SU-DHL-6 (cell line): ENCODE measurements at regions not wholly inside any gene's neighbourhood (a gene's known extent, or its start where the extent isn't known, plus 50 kb on each side); places are given as distances from the start of the nearest gene placed in this dataset.
"Not testable (repeated sequence)": the region's sequence is repeated elsewhere in the genome, so short reads cannot be mapped to it uniquely, and the experiment has no call there.

ENCODE experiments used
- H2AFZ ChIP-seq: fragments of 200-600 bp; sonication (generic); 2 replicates; pipeline ENCODE4 v1.6.1; 2014; ENCODE audit warnings: low read depth, mild to moderate bottlenecking, moderate library complexity, mixed read lengths, antibody characterized with exemption, low read length; ENCODE audit not compliant: severe bottlenecking
- H3F3A ChIP-seq: fragments of 200-600 bp; shearing (Covaris generic); 2 replicates; pipeline ENCODE4 v1.6.0; 2016; ENCODE audit warnings: antibody characterized with exemption, mild to moderate bottlenecking; ENCODE audit not compliant: insufficient read depth
- H3K27ac ChIP-seq: fragments of 200-600 bp; sonication (generic); 2 replicates; pipeline ENCODE4 v1.5.1; 2016; ENCODE audit warnings: low read depth, mild to moderate bottlenecking, low read length, moderate library complexity, mixed read lengths
- H3K27me3 ChIP-seq: fragments of 200-600 bp; sonication (generic), shearing (Covaris generic); 2 replicates; pipeline ENCODE4 v1.6.0; 2014; ENCODE audit warnings: mild to moderate bottlenecking, low read length
- H3K36me3 ChIP-seq: fragments of 200-600 bp; sonication (generic); 2 replicates; pipeline ENCODE4 v1.6.1; 2014; ENCODE audit warnings: mild to moderate bottlenecking, low read length, mixed read lengths
- H3K4me2 ChIP-seq: fragments of 300-600, 200-600 bp; shearing (Covaris generic), sonication (generic); 2 replicates; pipeline ENCODE4 v1.6.0; 2014; ENCODE audit warnings: low read length, low read depth, mild to moderate bottlenecking; ENCODE audit not compliant: poor library complexity, severe bottlenecking
- H3K4me3 ChIP-seq: fragments of 200-600 bp; sonication (generic); 2 replicates; pipeline ENCODE4 v1.5.1; 2014; ENCODE audit warnings: antibody characterized with exemption, low read length, mild to moderate bottlenecking, mixed read lengths; ENCODE audit not compliant: insufficient read depth, poor library complexity, severe bottlenecking
- H3K79me2 ChIP-seq: fragments of 200-600 bp; sonication (generic); 2 replicates; pipeline ENCODE4 v1.6.1; 2014; ENCODE audit warnings: mild to moderate bottlenecking, low read length, moderate library complexity; ENCODE audit not compliant: insufficient read depth
- H3K9ac ChIP-seq: fragments of 200-600 bp; sonication (generic); 2 replicates; pipeline ENCODE4 v1.7.0; 2014; ENCODE audit warnings: mild to moderate bottlenecking, low read length
- H3K9me2 ChIP-seq: fragments of 200-600 bp; sonication (generic); replicated peaks from 2 replicates; pipeline ENCODE4 v1.6.1; 2014; ENCODE audit warnings: low read length; ENCODE audit not compliant: insufficient read depth
- H3K9me3 ChIP-seq: fragments of 200-600 bp; sonication (generic); 2 replicates; pipeline ENCODE4 v1.6.1; 2014; ENCODE audit warnings: low read length, mixed read lengths; ENCODE audit not compliant: insufficient read depth
- H4K20me1 ChIP-seq: fragments of 200-600 bp; sonication (generic); 2 replicates; pipeline ENCODE4 v1.6.1; 2014; ENCODE audit warnings: low read depth, mild to moderate bottlenecking, antibody characterized with exemption, low read length, moderate library complexity, mixed read lengths
- EZH2phosphoT487 ChIP-seq: fragments of 200-600 bp; sonication (generic), shearing (Covaris generic); conservative IDR thresholded peaks from 2 replicates; pipeline ENCODE4 v1.6.1; 2018; ENCODE audit warnings: mild to moderate bottlenecking, antibody characterized with exemption, low read length, moderate library complexity, mixed read lengths
- TF ChIP-seq, protein P1 (sequence below): fragments of 200-600 bp; sonication (generic); IDR thresholded peaks from one replicate; pipeline ENCODE4 v1.5.1; 2017; ENCODE audit warnings: antibody characterized with exemption, mild to moderate bottlenecking, low read length, moderate library complexity; ENCODE audit not compliant: insufficient read depth, poor library complexity, severe bottlenecking

DNA sequence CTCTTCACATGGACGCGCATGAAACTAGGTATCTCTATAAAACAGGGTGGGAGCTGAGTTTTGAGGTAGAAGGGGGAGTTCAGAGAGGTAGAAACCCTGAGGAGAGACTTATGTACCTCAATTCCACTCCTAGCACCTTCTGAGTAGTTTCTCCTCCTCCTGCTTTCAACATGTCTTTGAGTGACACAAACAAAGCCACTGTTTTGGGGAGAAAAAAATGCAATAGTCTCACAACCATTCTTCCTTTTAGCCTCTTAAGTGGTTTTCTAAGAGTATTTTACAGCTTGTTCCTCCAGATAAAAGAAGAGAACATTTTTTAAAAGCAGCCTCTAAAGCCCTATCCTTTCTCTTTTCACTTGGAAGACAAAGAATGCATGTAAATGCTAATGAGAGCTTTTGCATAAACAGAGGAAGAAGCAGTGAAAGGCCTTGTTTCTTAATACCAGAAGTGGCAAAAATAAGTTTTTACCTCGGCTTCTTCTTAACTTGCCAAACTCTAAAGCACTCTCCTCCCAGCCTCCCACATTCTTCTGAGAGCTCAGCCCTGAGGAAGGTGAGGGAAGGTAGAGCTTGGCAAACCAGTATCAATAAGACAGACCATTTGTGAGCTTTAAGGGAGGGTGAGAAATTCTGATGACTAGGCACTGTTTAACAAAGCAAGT is 1304.4 kb upstream of the ACVR2A start:
- H3F3A ChIP-seq = no peaks in the 10 kb centered on the region
- H3K9ac ChIP-seq = no peak overlapping the region
- no peak overlapping the region for H3K4me3 ChIP-seq
- H3K79me2 ChIP-seq = no peaks in the 10 kb centered on the region
- H3K4me2 ChIP-seq = no peak overlapping the region
- no peak overlapping the region for H3K27ac ChIP-seq
- no peaks in the 10 kb centered on the region for H3K9me2 ChIP-seq
- H3K27me3 ChIP-seq = no peaks in the 10 kb centered on the region
- TF ChIP-seq, protein P1, sequence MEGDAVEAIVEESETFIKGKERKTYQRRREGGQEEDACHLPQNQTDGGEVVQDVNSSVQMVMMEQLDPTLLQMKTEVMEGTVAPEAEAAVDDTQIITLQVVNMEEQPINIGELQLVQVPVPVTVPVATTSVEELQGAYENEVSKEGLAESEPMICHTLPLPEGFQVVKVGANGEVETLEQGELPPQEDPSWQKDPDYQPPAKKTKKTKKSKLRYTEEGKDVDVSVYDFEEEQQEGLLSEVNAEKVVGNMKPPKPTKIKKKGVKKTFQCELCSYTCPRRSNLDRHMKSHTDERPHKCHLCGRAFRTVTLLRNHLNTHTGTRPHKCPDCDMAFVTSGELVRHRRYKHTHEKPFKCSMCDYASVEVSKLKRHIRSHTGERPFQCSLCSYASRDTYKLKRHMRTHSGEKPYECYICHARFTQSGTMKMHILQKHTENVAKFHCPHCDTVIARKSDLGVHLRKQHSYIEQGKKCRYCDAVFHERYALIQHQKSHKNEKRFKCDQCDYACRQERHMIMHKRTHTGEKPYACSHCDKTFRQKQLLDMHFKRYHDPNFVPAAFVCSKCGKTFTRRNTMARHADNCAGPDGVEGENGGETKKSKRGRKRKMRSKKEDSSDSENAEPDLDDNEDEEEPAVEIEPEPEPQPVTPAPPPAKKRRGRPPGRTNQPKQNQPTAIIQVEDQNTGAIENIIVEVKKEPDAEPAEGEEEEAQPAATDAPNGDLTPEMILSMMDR = no peak
- no peak for TF ChIP-seq EZH2phosphoT487
- no peaks in the 10 kb centered on the region for H3K9me3 ChIP-seq
- H4K20me1 ChIP-seq = no peaks in the 10 kb centered on the region
- no peak overlapping the region for H2AFZ ChIP-seq
- H3K36me3 ChIP-seq = no peaks in the 10 kb centered on the region

DNA sequence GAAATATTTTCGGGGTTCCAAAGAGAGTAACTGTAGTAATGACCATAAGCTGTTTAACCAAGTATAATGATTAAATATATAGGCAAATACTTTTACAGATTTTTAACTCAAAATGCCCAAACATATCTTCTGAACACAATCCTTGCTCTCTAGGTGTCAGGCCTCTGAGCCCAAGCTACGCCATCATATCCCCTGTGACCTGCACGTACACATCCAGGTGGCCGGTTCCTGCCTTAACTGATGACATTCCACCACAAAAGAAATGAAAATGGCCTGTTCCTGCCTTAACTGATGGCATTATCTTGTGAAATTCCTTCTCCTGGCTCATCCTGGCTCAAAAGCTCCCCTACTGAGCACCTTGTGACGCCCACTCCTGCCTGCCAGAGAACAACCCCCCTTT is 1305.1 kb upstream of the ACVR2A start:
- H3K4me3 ChIP-seq, H4K20me1 ChIP-seq, H3K9ac ChIP-seq, H3K9me2 ChIP-seq, H3K27ac ChIP-seq, H3K4me2 ChIP-seq, H3F3A ChIP-seq, H3K36me3 ChIP-seq, H2AFZ ChIP-seq, H3K27me3 ChIP-seq, H3K9me3 ChIP-seq, H3K79me2 ChIP-seq: not testable (repeated sequence)

GRCh38 chr2:146537477-146537876 is 1307.4 kb upstream of the ACVR2A start:
- Histone ChIP-seq H3F3A (no peaks in the 10 kb centered on the region), H3K9ac (no peak overlapping the region)

More at GRCh38 chr2:146537477-146537876, 1307.4 kb upstream of the ACVR2A start:
- Histone ChIP-seq H3K4me2 (no peak overlapping the region), H4K20me1 (no peaks in the 10 kb centered on the region), H2AFZ (no peak overlapping the region), H3K4me3 (no peak overlapping the region), H3K9me3 (no peaks in the 10 kb centered on the region), H3K79me2 (no peaks in the 10 kb centered on the region), H3K27me3 (no peaks in the 10 kb centered on the region; the same call in 1 of the 2 replicates), H3K27ac (no peak overlapping the region), H3K9me2 (no peaks in the 10 kb centered on the region), H3K36me3 (no peaks in the 10 kb centered on the region)
- TF ChIP-seq, protein P1 = no peak
- TF ChIP-seq EZH2phosphoT487 = no peak
